Activated CD8-positive, alpha-beta memory T cell treated with anti-CD3 and anti-CD28 coated beads for 24 hours (primary cell): ENCODE measurements at regions not wholly inside any gene's neighbourhood (a gene's known extent, or its start where the extent isn't known, plus 50 kb on each side); places are given as distances from the start of the nearest gene placed in this dataset.

ENCODE experiments used
- DNase-seq: peaks from one replicate; pipeline ENCODE4 v3.0.0-alpha.2; 2020

GRCh38 chr11:113579292-113579940, 104.2 kb upstream of the DRD2 start:
- DNase-seq = no peak

GRCh38 chr11:113578715-113579250, 103.6 kb upstream of the DRD2 start:
- no peak for DNase-seq

GRCh38 chr11:113578033-113578380, 102.8 kb upstream of the DRD2 start:
- no peak for DNase-seq

- no peak for DNase-seq
Measured at GRCh38 chr11:113577356-113578032, 102.3 kb upstream of the DRD2 start.

- DNase-seq = no peak
Measured at GRCh38 chr11:113574586-113574985, 99.4 kb upstream of the DRD2 start.

- no peak for DNase-seq
Measured at GRCh38 chr11:113574171-113574570, 99.0 kb upstream of the DRD2 start.

GRCh38 chr11:113572136-113572735, 97.0 kb upstream of the DRD2 start:
- DNase-seq = no peak

GRCh38 chr11:113571531-113571930, 96.3 kb upstream of the DRD2 start:
- DNase-seq = no peak

- no peak for DNase-seq
Measured at GRCh38 chr11:113570906-113571305, 95.7 kb upstream of the DRD2 start.

GRCh38 chr11:113569391-113569790, 94.2 kb upstream of the DRD2 start:
- DNase-seq = no peak

- no peak for DNase-seq
Measured at GRCh38 chr11:113568566-113568965, 93.4 kb upstream of the DRD2 start.

- no peak for DNase-seq
Measured at GRCh38 chr11:113567867-113568544, 92.8 kb upstream of the DRD2 start.

- DNase-seq = no peak
Measured at GRCh38 chr11:113567097-113567496, 91.9 kb upstream of the DRD2 start.

- DNase-seq = no peak
Measured at GRCh38 chr11:113564527-113565130, 89.4 kb upstream of the DRD2 start.

GRCh38 chr11:113563766-113564526, 88.7 kb upstream of the DRD2 start:
- DNase-seq = no peak

- DNase-seq = no peak
Measured at GRCh38 chr11:113562981-113563461, 87.8 kb upstream of the DRD2 start.

GRCh38 chr11:113562576-113562975, 87.4 kb upstream of the DRD2 start:
- no peak for DNase-seq

- DNase-seq = no peak
Measured at GRCh38 chr11:113557926-113558325, 82.7 kb upstream of the DRD2 start.

- DNase-seq = no peak
Measured at GRCh38 chr11:113556036-113556435, 80.8 kb upstream of the DRD2 start.

- no peak for DNase-seq
Measured at GRCh38 chr11:113555071-113555619, 79.9 kb upstream of the DRD2 start.

GRCh38 chr11:113554526-113554925, 79.3 kb upstream of the DRD2 start:
- DNase-seq = no peak

- DNase-seq = no peak
Measured at GRCh38 chr11:113553915-113554314, 78.7 kb upstream of the DRD2 start.
